SIG-M5 (cell line): ENCODE measurements at regions not wholly inside any gene's neighbourhood (a gene's known extent, or its start where the extent isn't known, plus 50 kb on each side); places are given as distances from the start of the nearest gene placed in this dataset.

Experiments used
- DNase-seq: peaks from one replicate; lab custom pipeline; 2025; lab: John Stamatoyannopoulos, UW

GRCh38 chr7:25926009-25926408 lies 226.0 kb upstream of the NFE2L3 start:
- peak; percentile 90 for DNase-seq

- DNase-seq, result no peak
Measured at GRCh38 chr7:25926451-25926850, 225.5 kb upstream of the NFE2L3 start.

- DNase-seq, result no peak
Measured at GRCh38 chr7:25926891-25927625, 224.9 kb upstream of the NFE2L3 start.

GRCh38 chr7:25927626-25927978 lies 224.4 kb upstream of the NFE2L3 start:
- DNase-seq, result no peak

- DNase-seq, result no peak
Measured at GRCh38 chr7:25928549-25929330, 223.3 kb upstream of the NFE2L3 start.

- no peak for DNase-seq
Measured at GRCh38 chr7:25929448-25929847, 222.6 kb upstream of the NFE2L3 start.

GRCh38 chr7:25930492-25931048 lies 221.4 kb upstream of the NFE2L3 start:
- no peak for DNase-seq

GRCh38 chr7:25931156-25931555 lies 220.8 kb upstream of the NFE2L3 start:
- no peak for DNase-seq

- DNase-seq, result no peak
Measured at GRCh38 chr7:25933921-25934320, 218.1 kb upstream of the NFE2L3 start.

GRCh38 chr7:25940086-25940906 lies 211.7 kb upstream of the NFE2L3 start:
- DNase-seq, result no peak

- DNase-seq, result no peak
Measured at GRCh38 chr7:25944777-25945515, 207.1 kb upstream of the NFE2L3 start.

GRCh38 chr7:25945608-25946007 lies 206.4 kb upstream of the NFE2L3 start:
- DNase-seq, result no peak

- no peak for DNase-seq
Measured at GRCh38 chr7:25946181-25946580, 205.8 kb upstream of the NFE2L3 start.

- no peak for DNase-seq
Measured at GRCh38 chr7:25947669-25948516, 204.1 kb upstream of the NFE2L3 start.

GRCh38 chr7:25949736-25950487 lies 202.1 kb upstream of the NFE2L3 start:
- no peak for DNase-seq

- DNase-seq, result peak; percentile 66
Measured at GRCh38 chr7:25950488-25951413, 201.2 kb upstream of the NFE2L3 start.

GRCh38 chr7:25951414-25952260 lies 200.4 kb upstream of the NFE2L3 start:
- no peak for DNase-seq
